ENCODE measurements at regions not wholly inside any gene's neighbourhood (a gene's known extent, or its start where the extent isn't known, plus 50 kb on each side); places are given as distances from the start of the nearest gene placed in this dataset.

GRCh38 chr7:115211171-115211570, 289.3 kb downstream of the MDFIC start (continued):
- TF ChIP-seq, protein P1, sequence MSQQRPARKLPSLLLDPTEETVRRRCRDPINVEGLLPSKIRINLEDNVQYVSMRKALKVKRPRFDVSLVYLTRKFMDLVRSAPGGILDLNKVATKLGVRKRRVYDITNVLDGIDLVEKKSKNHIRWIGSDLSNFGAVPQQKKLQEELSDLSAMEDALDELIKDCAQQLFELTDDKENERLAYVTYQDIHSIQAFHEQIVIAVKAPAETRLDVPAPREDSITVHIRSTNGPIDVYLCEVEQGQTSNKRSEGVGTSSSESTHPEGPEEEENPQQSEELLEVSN (IDR thresholded peaks at IDR 0.05), result no peak
